ENCODE measurements at regions not wholly inside any gene's neighbourhood (a gene's known extent, or its start where the extent isn't known, plus 50 kb on each side); places are given as distances from the start of the nearest gene placed in this dataset.

DNA sequence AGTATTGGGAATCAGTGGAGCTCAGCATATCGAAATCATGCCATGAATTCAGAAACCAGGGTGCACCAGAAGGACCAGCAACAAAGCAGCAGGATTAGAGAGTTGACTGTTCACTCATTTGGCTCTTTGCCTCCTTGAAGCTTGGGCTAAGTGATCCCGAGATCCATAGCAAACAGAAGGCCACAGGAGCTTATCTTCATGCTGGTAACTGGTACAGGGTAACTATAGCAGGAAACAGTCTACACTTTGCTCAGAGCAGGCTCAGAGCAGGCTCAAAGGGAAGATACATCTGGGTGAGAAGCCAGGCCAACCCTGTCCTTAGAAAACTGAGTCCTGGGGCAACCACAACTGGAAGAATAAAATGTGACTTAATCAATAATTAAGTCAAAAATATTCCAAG lies 111.1 kb downstream of the GRIN2B start:
- H3K79me2 ChIP-seq (ENCODE audit: insufficient read depth, low read length): no peaks in the 10 kb centered on the region
- no peaks in the 10 kb centered on the region for H3K36me3 ChIP-seq (ENCODE audit: insufficient read depth, low read length)
- H3K27ac ChIP-seq (ENCODE audit: low read depth, low read length, poor library complexity, severe bottlenecking): no peak overlapping the region
- no peaks in the 10 kb centered on the region for H3K9me3 ChIP-seq (ENCODE audit: low read length)
- no peak overlapping the region for H3K9ac ChIP-seq (ENCODE audit: low read length)
- H3K4me1 ChIP-seq (ENCODE audit: insufficient read depth, low read length, severe bottlenecking): no peaks in the 10 kb centered on the region
- no peak for TF ChIP-seq CTCF (IDR thresholded peaks at IDR 0.05; ENCODE audit: low read length)
- TF ChIP-seq EZH2 (IDR thresholded peaks at IDR 0.05; ENCODE audit: borderline replicate concordance, low read length): no peak
- no peaks in the 10 kb centered on the region for H3K9me2 ChIP-seq (ENCODE audit: low read depth, low read length)
- no peak overlapping the region for H3K4me3 ChIP-seq (ENCODE audit: low read depth, low read length, poor library complexity, severe bottlenecking)
- no peaks in the 10 kb centered on the region for H3F3A ChIP-seq (ENCODE audit: insufficient read depth, low read length)
- H3K4me2 ChIP-seq (ENCODE audit: low read length): no peak overlapping the region
- H3K27me3 ChIP-seq (ENCODE audit: insufficient read depth, low read length): no peaks in the 10 kb centered on the region
- H4K20me1 ChIP-seq (ENCODE audit: insufficient read depth, low read length): no peaks in the 10 kb centered on the region
- no peak overlapping the region for H2AFZ ChIP-seq (ENCODE audit: low read length)

DNA sequence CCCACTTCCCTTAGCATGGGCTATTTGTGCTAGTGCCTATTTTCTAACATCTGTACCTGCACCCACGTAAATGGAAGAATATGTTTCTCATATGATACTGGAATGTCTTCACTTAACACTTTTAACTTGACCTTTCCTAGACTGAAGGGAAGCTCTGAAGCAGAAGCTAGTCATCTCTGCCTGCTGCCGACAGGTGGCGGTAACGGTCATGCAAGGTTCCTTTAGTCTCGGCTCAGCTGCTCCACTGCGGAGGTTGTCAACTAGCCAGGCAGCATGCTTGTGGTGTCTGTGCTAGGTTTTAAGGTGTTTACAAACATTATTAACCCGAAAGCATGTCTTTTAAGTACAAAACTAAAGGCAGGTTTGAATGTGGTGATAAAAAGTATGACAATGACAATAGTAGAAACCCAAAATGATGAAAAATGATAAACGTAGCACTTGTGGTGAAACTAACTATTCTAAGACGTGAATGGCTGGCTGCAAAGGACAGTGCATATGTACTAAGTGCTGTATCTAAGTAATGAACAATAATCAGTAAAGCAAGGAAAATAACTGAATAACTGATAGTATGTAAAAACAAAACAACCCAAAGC lies 117.2 kb downstream of the GRIN2B start:
- Histone ChIP-seq H3K4me2 (ENCODE audit: low read length) (no peak overlapping the region), H4K20me1 (ENCODE audit: insufficient read depth, low read length) (no peaks in the 10 kb centered on the region), H3K9me2 (ENCODE audit: low read depth, low read length) (no peaks in the 10 kb centered on the region), H2AFZ (ENCODE audit: low read length) (no peak overlapping the region), H3K36me3 (ENCODE audit: insufficient read depth, low read length) (no peaks in the 10 kb centered on the region), H3K4me1 (ENCODE audit: insufficient read depth, low read length, severe bottlenecking) (no peaks in the 10 kb centered on the region), H3K4me3 (ENCODE audit: low read depth, low read length, poor library complexity, severe bottlenecking) (no peak overlapping the region), H3K27ac (ENCODE audit: low read depth, low read length, poor library complexity, severe bottlenecking) (no peak overlapping the region), H3K9me3 (ENCODE audit: low read length) (no peaks in the 10 kb centered on the region), H3K79me2 (ENCODE audit: insufficient read depth, low read length) (no peaks in the 10 kb centered on the region), H3K27me3 (ENCODE audit: insufficient read depth, low read length) (no peaks in the 10 kb centered on the region), H3F3A (ENCODE audit: insufficient read depth, low read length) (no peaks in the 10 kb centered on the region), H3K9ac (ENCODE audit: low read length) (no peak overlapping the region)
- peak; percentile 96 for TF ChIP-seq CTCF (IDR thresholded peaks at IDR 0.05; ENCODE audit: low read length)
- TF ChIP-seq EZH2 (IDR thresholded peaks at IDR 0.05; ENCODE audit: borderline replicate concordance, low read length): no peak

- Histone ChIP-seq H2AFZ (ENCODE audit: low read length) (no peak overlapping the region), H3K9ac (ENCODE audit: low read length) (no peak overlapping the region), H3F3A (ENCODE audit: insufficient read depth, low read length) (no peaks in the 10 kb centered on the region), H3K79me2 (ENCODE audit: insufficient read depth, low read length) (no peaks in the 10 kb centered on the region), H3K4me3 (ENCODE audit: low read depth, low read length, poor library complexity, severe bottlenecking) (no peak overlapping the region), H3K4me2 (ENCODE audit: low read length) (no peak overlapping the region), H3K27ac (ENCODE audit: low read depth, low read length, poor library complexity, severe bottlenecking) (no peak overlapping the region), H3K4me1 (ENCODE audit: insufficient read depth, low read length, severe bottlenecking) (no peaks in the 10 kb centered on the region), H3K9me3 (ENCODE audit: low read length) (no peaks in the 10 kb centered on the region), H3K27me3 (ENCODE audit: insufficient read depth, low read length) (no peaks in the 10 kb centered on the region), H3K36me3 (ENCODE audit: insufficient read depth, low read length) (no peaks in the 10 kb centered on the region), H4K20me1 (ENCODE audit: insufficient read depth, low read length) (no peaks in the 10 kb centered on the region), H3K9me2 (ENCODE audit: low read depth, low read length) (no peaks in the 10 kb centered on the region)
- no peak for TF ChIP-seq CTCF (IDR thresholded peaks at IDR 0.05; ENCODE audit: low read length)
- TF ChIP-seq EZH2 (IDR thresholded peaks at IDR 0.05; ENCODE audit: borderline replicate concordance, low read length): no peak
Measured at GRCh38 chr12:13857750-13858149, 123.7 kb downstream of the GRIN2B start.

Measured in OCI-LY1 (cell line).